Right ventricle myocardium inferior (tissue), 1 donor: ENCODE measurements at regions not wholly inside any gene's neighbourhood (a gene's known extent, or its start where the extent isn't known, plus 50 kb on each side); places are given as distances from the start of the nearest gene placed in this dataset.

Experiments
- ATAC-seq: fragments of 200-7000 bp; cut with Tn5 transposase; one replicate; pipeline ENCODE4 v1.9.1; 2020; ENCODE audit warnings: mild to moderate bottlenecking, moderate library complexity
- DNase-seq: peaks from one replicate; pipeline ENCODE4 v3.0.0; 2021; ENCODE audit errors: missing footprints
- intact Hi-C: fragments of 100-400 bp; cut with DNase I; formaldehyde crosslinking; loops from one replicate; pipeline ENCODE4 v1.11.0; 2022
- donor health status: DM: no; HTN: yes; CAD: no; lungs with severe emphysema.

GRCh38 chr2:63658176-63658968, 69.6 kb downstream of the MDH1 start:
- intact Hi-C loops, result no loop called here
- ATAC-seq, result no peak
- no peak for DNase-seq

GRCh38 chr2:63660060-63660459, 71.3 kb downstream of the MDH1 start:
- DNase-seq, result no peak
- intact Hi-C loops, result no loop called here
- ATAC-seq, result no peak

- DNase-seq (no peak), ATAC-seq (no peak)
- intact Hi-C loops, result no loop called here
Observed at GRCh38 chr2:63661076-63661475, 72.3 kb downstream of the MDH1 start.

DNA sequence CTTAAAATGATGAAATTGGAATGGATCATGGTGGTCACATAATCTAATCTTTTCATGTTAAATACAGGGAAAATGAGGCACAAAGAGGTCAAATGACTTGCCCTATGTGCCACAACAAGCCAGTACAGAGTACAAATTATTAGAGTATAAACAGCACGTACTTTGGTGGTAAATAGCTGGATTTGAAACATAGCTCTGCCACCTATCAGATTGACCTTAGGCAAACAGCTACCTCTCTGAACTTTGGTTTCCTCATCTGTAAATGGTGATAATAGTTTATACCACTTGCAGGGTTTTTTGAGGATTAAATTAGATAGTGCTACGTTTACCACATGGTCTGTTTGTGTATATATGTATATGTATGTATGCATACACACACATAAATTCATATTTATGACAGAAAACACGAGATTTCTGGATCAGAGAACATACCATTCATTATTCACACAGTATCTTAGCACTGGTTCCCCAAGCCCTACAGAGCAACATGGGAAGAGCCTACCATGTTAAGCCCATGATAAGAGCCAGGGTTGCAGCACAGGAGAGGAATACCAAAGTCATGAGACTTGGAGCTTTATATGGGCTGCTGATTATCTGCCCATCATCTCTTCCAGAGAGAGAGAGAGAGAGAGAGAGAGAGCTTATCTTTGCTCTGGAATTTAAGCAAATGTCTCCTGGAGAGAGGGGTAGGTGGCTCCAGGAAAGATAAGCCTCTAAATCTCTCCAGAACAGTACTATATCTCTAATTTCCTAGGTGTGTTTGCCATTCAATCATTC, 73.5 kb downstream of the MDH1 start:
- intact Hi-C loops, result no loop called here

GRCh38 chr2:63663013-63663864, 74.5 kb downstream of the MDH1 start:
- DNase-seq (no peak), ATAC-seq (no peak)
- intact Hi-C loops, result no loop called here

More for the DNA sequence above, 73.5 kb downstream of the MDH1 start:
- ATAC-seq (no peak), DNase-seq (no peak)

GRCh38 chr2:63665091-63665490, 76.3 kb downstream of the MDH1 start:
- intact Hi-C loops, result no loop called here

DNA sequence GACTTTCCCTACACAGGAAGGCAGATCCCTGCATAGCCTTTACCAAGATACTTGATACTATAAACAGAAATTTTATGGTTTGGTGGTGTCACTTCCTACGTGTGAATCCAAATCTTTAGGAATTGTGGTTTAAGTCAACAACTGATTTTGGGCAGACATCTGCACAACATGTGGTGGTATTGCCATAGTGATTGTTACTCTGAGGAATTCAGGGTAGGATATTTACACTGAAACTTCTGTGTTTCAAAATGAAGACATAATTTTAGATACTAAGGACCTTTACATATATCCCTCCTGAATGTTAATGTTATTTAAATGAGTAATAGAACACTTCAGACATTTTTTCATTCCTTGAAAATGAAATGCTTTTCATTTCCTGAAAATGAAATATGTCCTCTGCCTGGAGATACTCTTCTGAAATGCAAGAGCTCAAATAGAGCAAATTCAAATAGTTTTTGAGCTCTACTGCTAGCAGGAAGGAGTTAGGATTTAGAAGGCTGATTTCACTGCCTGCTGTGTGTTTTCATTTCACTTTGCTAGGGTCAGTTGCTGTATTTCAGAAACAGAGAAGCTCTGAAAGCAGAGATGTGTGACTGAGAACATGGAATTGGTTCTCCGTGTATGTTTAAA, 77.2 kb downstream of the MDH1 start:
- ATAC-seq (no peak), DNase-seq (no peak)
- intact Hi-C loops, result no loop called here

More at GRCh38 chr2:63665091-63665490, 76.3 kb downstream of the MDH1 start:
- no peak for DNase-seq
- no peak for ATAC-seq

GRCh38 chr2:63667132-63667700, 78.5 kb downstream of the MDH1 start:
- ATAC-seq, result no peak
- intact Hi-C loops, result no loop called here
- DNase-seq, result no peak

DNA sequence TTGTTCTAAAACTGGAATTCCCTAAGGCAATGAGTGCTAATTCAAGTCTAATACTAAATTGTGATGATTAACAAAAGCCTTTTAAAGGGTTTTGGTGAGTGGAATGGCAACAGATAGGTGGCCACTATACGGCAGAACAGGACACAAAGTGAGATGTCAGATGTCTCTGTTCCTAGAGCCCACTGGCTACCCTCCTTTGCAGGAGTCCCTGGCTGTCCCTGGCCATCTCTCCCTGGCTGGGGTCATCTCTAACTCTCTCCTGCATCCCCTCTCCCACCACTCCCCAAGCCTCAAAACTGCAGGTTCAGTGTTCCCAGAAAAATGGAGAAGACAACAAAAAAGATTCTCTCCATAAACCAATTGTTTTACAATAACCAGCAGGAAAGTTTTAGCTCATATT, 79.2 kb downstream of the MDH1 start:
- intact Hi-C loops, result no loop called here
- ATAC-seq (no peak), DNase-seq (no peak)

DNA sequence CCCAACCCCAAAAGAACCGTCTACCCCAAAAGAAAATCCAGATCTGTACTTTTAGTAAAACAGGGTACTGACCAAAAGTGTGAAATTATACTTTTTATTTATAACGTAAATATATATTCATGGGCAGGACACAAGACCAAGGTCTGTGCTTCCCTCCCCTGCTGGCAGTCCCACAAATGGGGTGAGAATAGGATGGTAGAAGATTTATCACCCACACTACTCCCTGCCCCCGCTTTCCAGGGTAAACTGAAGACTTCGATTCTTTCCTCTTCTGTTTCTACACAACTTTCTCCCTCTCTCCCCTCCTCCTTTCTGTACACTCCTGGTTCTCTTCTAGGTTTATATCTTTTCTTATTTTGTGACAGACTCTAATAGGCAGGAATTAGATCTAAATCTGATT, 79.7 kb downstream of the MDH1 start:
- ATAC-seq (no peak), DNase-seq (no peak)
- intact Hi-C loops, result no loop called here

DNA sequence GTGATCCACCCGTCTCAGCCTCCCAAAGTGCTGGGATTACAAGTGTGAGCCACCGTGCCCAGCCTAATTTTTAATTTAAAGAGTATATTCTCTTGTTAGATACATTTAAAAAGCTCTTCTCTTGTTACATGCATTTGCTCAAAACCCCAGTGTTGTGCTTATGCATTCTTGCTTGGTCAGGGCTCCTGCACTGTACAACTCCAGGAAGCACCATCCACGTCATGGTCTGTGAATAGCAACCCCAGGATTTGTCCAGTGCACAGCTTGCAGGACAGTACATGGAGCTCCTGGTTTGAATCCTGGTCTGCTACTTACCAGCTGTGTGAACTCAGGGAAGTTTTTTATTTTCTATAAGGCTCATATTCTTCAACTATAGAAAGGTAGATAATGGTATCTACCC, 80.8 kb downstream of the MDH1 start:
- ATAC-seq (no peak), DNase-seq (no peak)
- intact Hi-C loops, result no loop called here

DNA sequence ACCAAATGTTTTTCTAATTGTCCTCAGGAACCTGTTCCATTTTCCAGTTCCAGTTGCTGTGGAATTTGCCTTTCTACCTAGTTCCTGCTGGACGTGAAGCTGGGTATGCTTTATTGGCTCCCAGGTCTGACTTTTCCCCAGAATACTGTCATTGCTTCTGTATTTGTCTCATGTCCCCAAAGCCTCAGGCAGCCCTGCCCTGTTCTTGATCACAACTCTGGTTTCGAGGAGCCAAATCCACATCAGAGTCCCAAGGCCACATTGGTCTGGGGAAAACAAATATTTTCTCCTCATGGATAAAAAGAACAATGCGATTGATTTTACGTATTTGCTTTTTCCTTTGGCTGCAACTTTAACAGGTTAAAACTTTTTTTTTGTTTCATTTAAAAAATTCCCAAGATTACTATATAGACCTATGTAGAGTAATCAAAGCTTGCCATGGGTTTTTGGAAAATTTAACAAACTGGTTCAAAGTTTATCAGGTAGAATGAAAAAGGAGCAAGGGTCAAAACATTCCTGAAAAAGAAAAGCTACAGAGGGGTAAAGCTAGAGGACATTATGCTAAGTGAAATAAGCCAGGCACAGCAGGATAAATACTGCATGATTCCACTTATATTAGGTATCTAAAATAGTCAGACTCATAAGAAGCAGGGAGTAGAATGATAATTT, 85.2 kb downstream of the MDH1 start:
- intact Hi-C loops, result no loop called here
- ATAC-seq (no peak), DNase-seq (no peak)

DNA sequence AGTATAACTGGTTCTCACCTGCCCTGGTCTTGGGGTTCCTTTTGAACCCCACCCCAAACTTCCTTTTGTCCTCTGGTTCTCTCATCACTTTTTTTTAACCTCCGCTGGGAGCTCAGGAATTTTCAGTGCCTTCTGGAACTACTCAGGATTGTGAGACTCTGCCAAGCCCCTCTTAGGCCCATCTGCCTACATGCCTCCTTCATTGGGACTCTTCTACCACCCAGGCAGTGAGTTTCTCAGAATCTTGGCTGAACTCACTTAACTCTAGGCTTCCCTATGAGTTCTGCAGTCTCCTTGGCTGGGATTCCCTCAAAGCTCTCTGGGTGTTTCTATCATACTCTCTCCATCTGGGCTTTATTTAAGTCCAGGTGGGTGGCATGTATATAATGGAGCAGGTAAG, 86.3 kb downstream of the MDH1 start:
- intact Hi-C loops, result no loop called here
- ATAC-seq, result no peak

DNA sequence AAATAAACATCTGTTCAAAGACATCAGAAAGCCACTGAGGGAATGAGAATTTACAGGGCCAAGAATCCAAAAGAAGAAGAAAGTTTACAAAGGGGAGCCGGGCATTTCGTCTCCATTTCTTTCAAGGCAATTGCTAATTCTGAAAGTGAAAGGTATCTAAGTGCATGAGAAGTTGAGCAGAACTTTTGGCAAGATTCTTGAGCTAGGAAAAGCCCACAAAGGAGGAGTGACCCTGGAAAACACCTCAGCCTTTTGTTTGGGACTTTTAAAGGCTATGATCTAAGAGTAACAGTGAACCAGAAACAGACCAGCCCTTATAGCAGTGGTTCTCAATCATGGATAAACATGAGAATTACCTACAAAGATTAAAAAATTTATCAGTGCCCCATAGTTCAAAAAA, 87.4 kb downstream of the MDH1 start:
- no peak for ATAC-seq
- intact Hi-C loops, result no loop called here

More for the DNA sequence above, 86.3 kb downstream of the MDH1 start:
- no peak for DNase-seq

DNA sequence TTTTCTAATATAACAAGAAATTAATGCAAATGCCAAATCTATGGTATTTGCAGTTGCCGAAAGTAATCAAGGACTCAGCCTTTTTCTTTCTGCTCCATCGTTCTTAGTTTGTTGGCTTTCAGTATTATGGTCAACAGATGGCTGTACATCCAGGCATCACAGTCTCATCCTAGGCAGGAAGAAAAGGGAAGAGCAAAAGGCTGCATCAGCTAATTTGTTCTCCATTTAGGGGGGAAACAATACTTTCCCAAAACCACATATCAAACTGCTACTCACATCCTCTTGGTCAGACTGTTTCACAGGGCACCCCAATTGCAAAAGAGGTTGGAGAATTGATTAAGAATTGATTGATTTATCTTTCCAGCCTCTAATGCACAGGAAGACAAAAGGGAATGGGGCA, 89.3 kb downstream of the MDH1 start:
- intact Hi-C loops, result no loop called here
- ATAC-seq (no peak), DNase-seq (no peak)

More for the DNA sequence above, 87.4 kb downstream of the MDH1 start:
- no peak for DNase-seq

DNA sequence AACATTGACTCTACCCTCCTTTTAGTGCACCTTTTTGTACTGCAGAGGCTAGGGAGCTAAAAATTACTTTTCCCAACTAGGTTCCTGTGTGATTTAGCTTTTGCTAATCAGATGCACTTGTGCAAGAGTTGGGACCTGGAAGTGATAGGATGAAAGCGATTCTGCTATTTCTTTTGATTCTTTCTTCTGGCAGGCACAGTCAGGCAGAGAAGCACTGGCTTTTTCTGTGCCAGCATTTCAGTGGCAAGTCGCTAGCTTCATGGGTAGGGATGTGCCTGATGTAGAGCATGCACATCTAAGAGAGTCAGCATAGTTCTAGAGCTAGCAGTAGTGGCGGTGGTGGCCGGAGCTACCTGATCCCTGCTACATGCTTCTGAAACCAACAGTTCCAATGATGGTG, 89.8 kb downstream of the MDH1 start:
- intact Hi-C loops, result no loop called here
- no peak for DNase-seq
- no peak for ATAC-seq

GRCh38 chr2:63679252-63679855, 90.6 kb downstream of the MDH1 start:
- no peak for DNase-seq
- intact Hi-C loops, result no loop called here
- no peak for ATAC-seq

DNA sequence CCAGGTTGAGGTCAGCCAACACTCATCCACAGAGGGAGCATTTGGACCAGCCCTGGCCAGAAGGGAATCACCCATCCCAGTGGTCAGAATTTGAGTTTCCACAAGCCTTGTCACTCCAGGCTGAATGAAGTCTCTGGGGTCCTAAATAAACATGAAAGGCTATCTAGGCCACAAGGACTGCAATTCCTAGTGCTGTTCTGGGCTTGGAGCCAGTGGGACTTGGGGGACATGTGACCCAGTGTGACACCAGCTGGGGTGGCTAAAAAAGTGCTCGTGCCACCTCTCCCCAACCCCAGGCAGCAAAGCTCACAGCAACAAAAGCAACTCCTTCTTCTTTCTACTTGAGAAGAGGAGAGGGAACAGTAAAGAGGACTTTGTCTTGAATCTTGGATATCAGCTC, 91.7 kb downstream of the MDH1 start:
- ATAC-seq (peak; percentile 59), DNase-seq (no peak)
- intact Hi-C loops, result no loop called here
